HEK293T (cell line): ENCODE measurements at regions not wholly inside any gene's neighbourhood (a gene's known extent, or its start where the extent isn't known, plus 50 kb on each side); places are given as distances from the start of the nearest gene placed in this dataset.

ENCODE experiments used
- FOXK2 ChIP-seq: fragments of 450-650 bp; IDR thresholded peaks from 2 replicates; pipeline ENCODE4 v1.6.1; 2016; ENCODE audit warnings: mild to moderate bottlenecking
- LEF1 ChIP-seq: fragments of 450-650 bp; IDR thresholded peaks from 2 replicates; pipeline ENCODE4 v1.6.1; 2017; ENCODE audit warnings: mild to moderate bottlenecking, borderline replicate concordance
- SP1 ChIP-seq: fragments of 450-650 bp; IDR thresholded peaks from 2 replicates; pipeline ENCODE4 v1.6.1; 2017
- SUZ12 ChIP-seq: fragments of 450-650 bp; IDR thresholded peaks from 2 replicates; pipeline ENCODE4 v1.6.1; 2016; ENCODE audit warnings: mild to moderate bottlenecking

DNA sequence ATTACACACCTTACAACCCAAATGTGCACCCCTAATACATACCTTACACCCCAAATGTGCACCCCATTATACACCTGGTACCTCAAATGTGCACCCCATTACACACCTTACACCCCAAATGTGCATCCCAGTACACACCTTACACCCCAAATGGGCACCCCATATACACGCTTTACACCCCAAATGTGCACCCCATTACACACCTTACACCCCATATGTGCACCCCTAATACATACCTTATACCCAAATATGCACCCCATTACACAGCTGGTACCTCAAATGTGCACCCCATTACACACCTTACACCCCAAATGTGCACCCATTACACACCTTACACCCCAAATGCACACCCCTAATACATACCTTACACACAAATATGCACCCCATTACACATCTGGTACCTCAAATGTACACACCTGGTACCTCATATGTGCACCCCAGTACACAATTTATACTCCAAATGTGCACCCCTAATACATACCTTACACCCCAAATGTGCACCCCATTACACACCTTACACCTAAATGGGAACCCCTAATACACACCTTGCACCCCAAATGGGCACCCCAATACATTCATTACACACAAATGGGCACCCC, 106.3 kb downstream of the KLF6 start:
- TF ChIP-seq SUZ12 (no peak), FOXK2 (no peak), SP1 (no peak), LEF1 (no peak)
